Neural progenitor cell (in vitro differentiated cells): ENCODE measurements at regions not wholly inside any gene's neighbourhood (a gene's known extent, or its start where the extent isn't known, plus 50 kb on each side); places are given as distances from the start of the nearest gene placed in this dataset.

Source experiments
- CTCF ChIP-seq: fragments of 200-600 bp; sonication (generic); IDR thresholded peaks from 2 replicates; pipeline ENCODE4 v1.5.1; 2017; ENCODE audit warnings: antibody characterized with exemption, mild to moderate bottlenecking
- EZH2 ChIP-seq: fragments of 200-600 bp; sonication (generic); IDR thresholded peaks from 2 replicates; pipeline ENCODE4 v1.6.1; 2017; ENCODE audit warnings: antibody characterized with exemption, mild to moderate bottlenecking, moderate library complexity

GRCh38 chr10:56745490-56745889, 384.4 kb upstream of the ZWINT start:
- TF ChIP-seq CTCF (no peak), EZH2 (no peak)
